GM23338 (cell line): ENCODE measurements at regions not wholly inside any gene's neighbourhood (a gene's known extent, or its start where the extent isn't known, plus 50 kb on each side); places are given as distances from the start of the nearest gene placed in this dataset.

Source experiments
- ATAC-seq: fragments of 200-7000 bp; cut with Tn5 transposase; 3 replicates; pipeline ENCODE4 v1.9.1; 2020
- DNase-seq: peaks from one replicate; pipeline ENCODE4 v3.0.0-alpha.2; 2015; ENCODE audit warnings: low spot score
- H2AFZ ChIP-seq: fragments of 200-600 bp; sonication (generic); 2 replicates; pipeline ENCODE4 v1.8.0; 2016; ENCODE audit warnings: antibody characterized with exemption, mild to moderate bottlenecking, moderate library complexity
- H3F3A ChIP-seq: fragments of 200-600 bp; sonication (generic); replicated peaks from 2 replicates; pipeline ENCODE4 v1.8.0; 2017; ENCODE audit warnings: antibody characterized with exemption, mixed run types, low read depth
- H3K27ac ChIP-seq: fragments of 200-600 bp; sonication (generic); 2 replicates; pipeline ENCODE4 v1.6.1; 2016; ENCODE audit warnings: low read depth
- H3K27me3 ChIP-seq: fragments of 200-600 bp; sonication (generic); 2 replicates; pipeline ENCODE4 v1.8.0; 2016; ENCODE audit warnings: mild to moderate bottlenecking, mixed run types, moderate library complexity; ENCODE audit not compliant: insufficient read depth
- H3K36me3 ChIP-seq: fragments of 200-600 bp; sonication (generic); 2 replicates; pipeline ENCODE4 v1.8.0; 2016; ENCODE audit warnings: mild to moderate bottlenecking; ENCODE audit not compliant: insufficient read depth
- H3K4me1 ChIP-seq: fragments of 200-600 bp; sonication (generic); 2 replicates; pipeline ENCODE4 v1.8.0; 2016; ENCODE audit warnings: mild to moderate bottlenecking, moderate library complexity; ENCODE audit not compliant: insufficient read depth
- H3K4me2 ChIP-seq: fragments of 200-600 bp; sonication (generic); 2 replicates; pipeline ENCODE4 v1.7.1; 2017; ENCODE audit warnings: mixed run types
- H3K4me3 ChIP-seq: fragments of 200-600 bp; sonication (generic); 2 replicates; pipeline ENCODE4 v1.6.1; 2016; ENCODE audit warnings: mixed run types
- H3K79me2 ChIP-seq: fragments of 200-600 bp; sonication (generic); replicated peaks from 2 replicates; pipeline ENCODE4 v1.8.0; 2017; ENCODE audit warnings: mild to moderate bottlenecking; ENCODE audit not compliant: insufficient read depth
- H3K9me2 ChIP-seq: fragments of 200-600 bp; sonication (generic); 2 replicates; pipeline ENCODE4 v1.8.0; 2017; ENCODE audit not compliant: insufficient read depth
- H4K20me1 ChIP-seq: fragments of 200-600 bp; sonication (generic); replicated peaks from 2 replicates; pipeline ENCODE4 v1.8.0; 2017; ENCODE audit warnings: mild to moderate bottlenecking; ENCODE audit not compliant: insufficient read depth
- H3K27ac Mint-ChIP-seq: 2 replicates; pipeline ENCODE4 v1.8.0; 2020; ENCODE audit warnings: inconsistent platforms, mild to moderate bottlenecking, moderate library complexity, mixed read lengths
- H3K27me3 Mint-ChIP-seq: 3 replicates; pipeline ENCODE4 v1.8.0; 2022; ENCODE audit warnings: low read depth, mild to moderate bottlenecking, moderate library complexity, mixed read lengths, inconsistent platforms; ENCODE audit not compliant: insufficient read depth, poor library complexity
- H3K36me3 Mint-ChIP-seq: 3 replicates; pipeline ENCODE4 v1.8.0; 2021; ENCODE audit warnings: low read depth, mild to moderate bottlenecking, inconsistent platforms, moderate library complexity, mixed read lengths
- H3K4me1 Mint-ChIP-seq: 3 replicates; pipeline ENCODE4 v1.8.0; 2020; ENCODE audit warnings: mild to moderate bottlenecking, inconsistent platforms, mixed read lengths
- H3K4me3 Mint-ChIP-seq: 3 replicates; pipeline ENCODE4 v1.8.0; 2021; ENCODE audit warnings: moderate library complexity, mild to moderate bottlenecking, inconsistent platforms, mixed read lengths
- H3K9me3 Mint-ChIP-seq: 3 replicates; pipeline ENCODE4 v1.8.0; 2020; ENCODE audit warnings: moderate library complexity, mild to moderate bottlenecking, inconsistent platforms, mixed read lengths
- CTCF ChIP-seq, 2 experiments: fragments of 200-600 bp in 1 of 2; sonication (generic) in 1 of 2; conservative IDR thresholded peaks; 2 replicates each; pipeline versions ENCODE4 v1.5.1 to v1.6.1; 2016 to 2017; ENCODE audit warnings: antibody characterized with exemption in 2 of 2, low read depth in 2 of 2, mild to moderate bottlenecking in 2 of 2, moderate library complexity in 1 of 2
- EZH2 ChIP-seq: fragments of 200-600 bp; sonication (generic); IDR thresholded peaks from one replicate; pipeline ENCODE4 v1.8.0; 2017; ENCODE audit warnings: antibody characterized with exemption, mild to moderate bottlenecking, low read depth; ENCODE audit not compliant: unreplicated experiment
- JUNB ChIP-seq: IDR thresholded peaks from one replicate; pipeline ENCODE4 v1.6.1; 2016; ENCODE audit warnings: antibody characterized with exemption; ENCODE audit not compliant: unreplicated experiment
- ZNF331 ChIP-seq: fragments of 250-450 bp; sonication (Bioruptor Pico); IDR thresholded peaks from 2 replicates; pipeline ENCODE4 v1.5.0; 2020; ENCODE audit warnings: low read depth, mild to moderate bottlenecking, moderate library complexity
- TF ChIP-seq, protein P1 (sequence below): IDR thresholded peaks from 2 replicates; pipeline ENCODE4 v1.6.1; 2016; ENCODE audit warnings: antibody characterized with exemption

DNA sequence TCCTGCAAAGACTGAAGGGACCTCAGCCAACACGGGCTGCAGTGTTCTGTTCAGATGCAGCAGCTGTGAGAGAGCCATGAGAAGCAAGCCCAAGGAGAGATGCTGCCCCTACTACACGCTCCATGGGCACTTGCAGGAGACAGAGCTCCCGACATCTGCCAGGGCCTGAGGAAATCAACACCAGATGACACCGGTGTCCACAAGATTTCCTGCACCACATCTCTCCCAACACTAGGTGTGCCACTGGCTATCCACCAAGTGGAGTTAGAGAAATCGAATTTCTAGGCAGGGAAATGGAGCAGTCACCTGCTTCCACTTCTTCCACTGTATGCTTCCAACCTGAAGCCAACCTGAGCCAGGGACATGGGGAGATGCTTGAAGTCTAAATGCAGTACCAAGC, 445.3 kb downstream of the RWDD3 start:
- Histone ChIP-seq H3K27me3 (no peaks in the 10 kb centered on the region), H3K27ac (no peak overlapping the region), H3K9me2 (peaks cover 13% of the 10 kb centered on the region), H3K4me3 (no peak overlapping the region), H3F3A (no peaks in the 10 kb centered on the region), H3K36me3 (no peaks in the 10 kb centered on the region), H4K20me1 (no peaks in the 10 kb centered on the region), H2AFZ (peak overlapping the region; percentile 23; the same call in 1 of the 2 replicates), H3K4me2 (no peak overlapping the region), H3K79me2 (no peaks in the 10 kb centered on the region), H3K4me1 (no peaks in the 10 kb centered on the region)
- DNase-seq (peak; percentile 24), ATAC-seq (no peak; the same call in 2 of the 3 replicates)
- 0 out of 4 replicates have a peak, but pooled peaks of 1 of the 2 experiments have one; percentile 6 for TF ChIP-seq CTCF (conservative IDR thresholded peaks at IDR 0.05; ENCODE audit: low read depth in 2 of 2)
- TF ChIP-seq ZNF331 (CRISPR knock-in tag) = no peak
- H3K4me1 Mint-ChIP-seq = peaks cover 4% of the 10 kb centered on the region
- no peak overlapping the region for H3K27ac Mint-ChIP-seq
- H3K36me3 Mint-ChIP-seq = no peaks in the 10 kb centered on the region
- no peaks in the 10 kb centered on the region for H3K9me3 Mint-ChIP-seq
- no peak overlapping the region for H3K4me3 Mint-ChIP-seq
- no peaks in the 10 kb centered on the region for H3K27me3 Mint-ChIP-seq

GRCh38 chr1:95685081-95685480, 451.1 kb downstream of the RWDD3 start:
- no peak overlapping the region for H3K4me2 ChIP-seq
- H3K4me3 ChIP-seq = no peak overlapping the region
- H3K27ac ChIP-seq = no peak overlapping the region
- no peaks in the 10 kb centered on the region for H3F3A ChIP-seq
- no peaks in the 10 kb centered on the region for H3K36me3 Mint-ChIP-seq
- peaks cover 13% of the 10 kb centered on the region; the same call in 2 of the 3 replicates for H3K4me1 Mint-ChIP-seq
- H3K4me3 Mint-ChIP-seq = no peak overlapping the region
- no peaks in the 10 kb centered on the region for H3K79me2 ChIP-seq
- H3K36me3 ChIP-seq = no peaks in the 10 kb centered on the region
- no peaks in the 10 kb centered on the region for H4K20me1 ChIP-seq
- TF ChIP-seq CTCF (conservative IDR thresholded peaks at IDR 0.05; ENCODE audit: low read depth in 2 of 2) (no peak), ZNF331 (CRISPR knock-in tag) (no peak), JUNB (no peak), EZH2 (no peak)
- TF ChIP-seq, protein P1, sequence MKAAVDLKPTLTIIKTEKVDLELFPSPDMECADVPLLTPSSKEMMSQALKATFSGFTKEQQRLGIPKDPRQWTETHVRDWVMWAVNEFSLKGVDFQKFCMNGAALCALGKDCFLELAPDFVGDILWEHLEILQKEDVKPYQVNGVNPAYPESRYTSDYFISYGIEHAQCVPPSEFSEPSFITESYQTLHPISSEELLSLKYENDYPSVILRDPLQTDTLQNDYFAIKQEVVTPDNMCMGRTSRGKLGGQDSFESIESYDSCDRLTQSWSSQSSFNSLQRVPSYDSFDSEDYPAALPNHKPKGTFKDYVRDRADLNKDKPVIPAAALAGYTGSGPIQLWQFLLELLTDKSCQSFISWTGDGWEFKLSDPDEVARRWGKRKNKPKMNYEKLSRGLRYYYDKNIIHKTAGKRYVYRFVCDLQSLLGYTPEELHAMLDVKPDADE = no peak
- no peak overlapping the region; the same call in 1 of the 2 replicates for H2AFZ ChIP-seq
- DNase-seq = no peak
- no peaks in the 10 kb centered on the region for H3K9me3 Mint-ChIP-seq
- H3K27me3 ChIP-seq = no peaks in the 10 kb centered on the region
- H3K27ac Mint-ChIP-seq = peak overlapping the region; percentile 64; the same call in 1 of the 2 replicates
- no peaks in the 10 kb centered on the region for H3K4me1 ChIP-seq
- ATAC-seq = no peak
- peaks cover 12% of the 10 kb centered on the region; the same call in 1 of the 2 replicates for H3K9me2 ChIP-seq
- H3K27me3 Mint-ChIP-seq = no peaks in the 10 kb centered on the region
